GM18907 (cell line): ENCODE measurements at regions not wholly inside any gene's neighbourhood (a gene's known extent, or its start where the extent isn't known, plus 50 kb on each side); places are given as distances from the start of the nearest gene placed in this dataset.

Experiments used
- ATAC-seq: cut with Tn5 transposase; IDR thresholded peaks from one replicate; pipeline ENCODE4 v1.9.1; 2021; ENCODE audit warnings: mild to moderate bottlenecking, moderate library complexity; ENCODE audit not compliant: unreplicated experiment

DNA sequence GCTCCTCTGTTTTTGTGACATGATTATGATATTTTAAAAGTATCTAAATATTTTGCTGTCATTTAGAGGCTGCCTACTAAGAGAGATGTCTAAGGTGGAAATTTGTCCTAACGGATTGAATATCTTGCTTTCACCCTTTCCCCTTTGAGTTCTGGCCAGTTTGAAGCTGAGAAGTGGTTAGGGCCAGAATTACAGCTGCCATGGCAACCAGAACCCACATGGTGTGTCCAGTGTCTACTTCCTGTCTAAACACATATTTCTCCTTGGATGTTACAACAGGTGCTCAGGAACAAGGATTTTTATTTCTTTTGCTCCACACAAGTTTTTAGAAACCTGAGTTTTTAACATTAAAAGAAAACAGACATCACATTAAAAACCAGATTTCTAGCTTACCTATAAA is 335.1 kb upstream of the OR4E1 start:
- ATAC-seq = no peak

DNA sequence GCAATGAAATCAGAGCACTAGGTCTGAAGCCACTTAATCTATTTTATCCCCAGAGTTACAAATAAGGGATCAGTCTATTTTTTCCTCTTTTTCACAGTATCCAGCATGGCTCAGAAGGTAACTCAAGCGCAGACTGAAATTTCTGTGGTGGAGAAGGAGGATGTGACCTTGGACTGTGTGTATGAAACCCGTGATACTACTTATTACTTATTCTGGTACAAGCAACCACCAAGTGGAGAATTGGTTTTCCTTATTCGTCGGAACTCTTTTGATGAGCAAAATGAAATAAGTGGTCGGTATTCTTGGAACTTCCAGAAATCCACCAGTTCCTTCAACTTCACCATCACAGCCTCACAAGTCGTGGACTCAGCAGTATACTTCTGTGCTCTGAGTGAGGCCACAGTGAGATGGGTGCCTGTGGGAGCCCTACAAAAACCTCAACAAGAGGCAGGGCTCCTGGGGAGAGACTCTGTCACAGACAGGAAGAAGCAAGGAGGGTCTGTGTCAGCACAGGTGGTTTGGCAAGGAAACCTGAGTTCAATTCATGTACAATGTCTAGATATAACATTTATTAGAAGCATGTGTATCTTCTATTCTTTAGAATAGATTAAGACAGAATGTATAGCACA is 334.3 kb upstream of the OR4E1 start:
- ATAC-seq = no peak

DNA sequence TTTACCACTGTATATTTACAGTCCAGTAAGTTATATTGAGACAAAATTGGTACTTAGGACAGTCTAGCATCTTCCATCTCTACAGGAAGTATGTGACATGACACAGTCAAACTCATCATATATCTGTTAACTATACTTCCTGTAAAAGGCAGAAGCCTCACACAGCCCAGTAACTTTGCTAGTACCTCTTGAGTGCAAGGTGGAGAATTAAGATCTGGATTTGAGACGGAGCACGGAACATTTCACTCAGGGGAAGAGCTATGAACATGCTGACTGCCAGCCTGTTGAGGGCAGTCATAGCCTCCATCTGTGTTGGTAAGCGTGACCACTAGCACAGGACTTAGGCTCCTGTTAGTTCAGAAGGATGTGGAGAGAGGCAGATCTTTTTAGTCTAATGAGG is 333.7 kb upstream of the OR4E1 start:
- ATAC-seq = no peak

DNA sequence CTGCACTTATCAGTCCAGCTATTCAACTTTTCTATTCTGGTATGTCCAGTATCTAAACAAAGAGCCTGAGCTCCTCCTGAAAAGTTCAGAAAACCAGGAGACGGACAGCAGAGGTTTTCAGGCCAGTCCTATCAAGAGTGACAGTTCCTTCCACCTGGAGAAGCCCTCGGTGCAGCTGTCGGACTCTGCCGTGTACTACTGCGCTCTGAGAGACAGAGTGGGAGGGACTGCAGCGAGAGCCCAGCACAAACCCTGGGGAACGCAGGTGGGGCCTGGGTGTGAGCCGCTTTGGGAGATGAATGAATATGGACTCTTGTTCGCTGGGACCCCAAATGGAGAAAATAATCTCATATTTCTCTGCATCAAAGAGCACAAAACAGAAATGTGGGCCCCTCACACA is 329.8 kb upstream of the OR4E1 start:
- no peak for ATAC-seq

DNA sequence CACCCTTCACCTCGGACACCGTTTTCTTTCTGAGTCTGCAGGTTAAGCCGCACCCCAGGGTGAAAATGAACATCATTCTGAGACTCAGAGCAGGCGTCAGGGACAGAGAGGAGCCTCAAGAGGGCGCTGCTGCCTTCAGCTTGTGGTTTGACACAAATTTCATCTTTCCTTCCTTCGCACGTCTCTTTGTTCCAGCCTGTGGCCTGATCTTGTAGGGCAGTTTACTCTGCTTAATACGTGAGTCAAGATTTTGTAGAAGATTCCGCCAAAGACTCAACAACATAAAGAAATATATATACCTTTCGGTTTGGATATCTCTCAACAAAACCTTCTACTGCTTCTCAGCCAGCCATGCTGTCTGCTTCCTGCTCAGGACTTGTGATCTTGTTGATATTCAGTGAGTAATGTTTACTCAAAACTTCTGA is 329.3 kb upstream of the OR4E1 start:
- ATAC-seq = no peak

DNA sequence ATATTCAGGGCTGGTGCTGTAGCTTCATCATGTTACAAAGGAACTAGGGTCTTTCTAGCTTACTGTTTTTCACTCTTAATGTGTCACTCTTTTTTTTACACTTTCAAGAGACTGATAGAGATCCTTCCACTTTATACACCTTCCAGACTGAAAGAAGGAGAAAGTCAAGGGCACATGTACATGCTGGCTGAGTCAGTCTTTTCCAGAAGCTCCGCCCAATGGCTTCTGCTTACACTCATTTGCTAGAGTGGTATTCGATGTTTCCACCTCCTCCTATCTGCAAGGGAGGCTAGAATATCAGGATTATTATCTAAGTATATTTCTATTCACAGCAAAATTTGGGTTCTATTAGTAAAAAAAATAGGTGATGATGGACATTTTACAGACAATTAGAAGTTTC is 325.8 kb upstream of the OR4E1 start:
- no peak for ATAC-seq

DNA sequence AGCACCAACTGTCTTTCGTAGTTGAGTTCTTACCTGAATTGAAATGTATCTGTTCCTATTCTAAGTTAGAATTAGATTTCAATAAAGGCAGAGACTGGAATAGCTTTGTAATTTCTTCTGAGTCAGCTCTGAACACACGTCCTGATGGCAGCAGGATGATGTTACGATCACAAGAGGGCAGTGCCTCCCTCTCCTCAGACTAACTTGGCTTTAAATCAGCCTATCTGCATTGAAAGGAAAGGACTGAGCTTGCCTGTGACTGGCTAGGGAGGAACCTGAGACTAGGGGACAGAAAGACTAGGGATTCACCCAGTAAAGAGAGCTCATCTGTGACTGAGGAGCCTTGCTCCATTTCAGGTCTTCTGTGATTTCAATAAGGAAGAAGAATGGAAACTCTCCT is 323.7 kb upstream of the OR4E1 start:
- ATAC-seq = no peak

DNA sequence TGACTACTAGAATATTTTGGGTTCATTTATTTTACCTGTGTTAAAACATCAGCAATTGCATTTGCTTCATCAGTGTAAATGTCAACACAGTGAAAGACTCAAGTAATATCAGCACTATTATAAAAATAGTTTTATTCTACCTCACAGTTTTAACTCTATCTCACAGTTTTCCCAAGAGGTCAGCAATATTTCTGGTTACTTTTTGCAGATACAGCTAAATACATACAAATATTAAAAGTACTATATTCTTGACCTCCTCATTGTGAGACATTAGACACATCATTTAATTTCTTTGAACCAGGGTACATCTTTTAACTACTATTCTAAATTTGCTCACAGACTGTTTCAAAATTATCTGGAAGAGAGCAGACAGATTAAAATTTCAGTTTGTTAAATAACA is 321.7 kb upstream of the OR4E1 start:
- ATAC-seq = no peak

DNA sequence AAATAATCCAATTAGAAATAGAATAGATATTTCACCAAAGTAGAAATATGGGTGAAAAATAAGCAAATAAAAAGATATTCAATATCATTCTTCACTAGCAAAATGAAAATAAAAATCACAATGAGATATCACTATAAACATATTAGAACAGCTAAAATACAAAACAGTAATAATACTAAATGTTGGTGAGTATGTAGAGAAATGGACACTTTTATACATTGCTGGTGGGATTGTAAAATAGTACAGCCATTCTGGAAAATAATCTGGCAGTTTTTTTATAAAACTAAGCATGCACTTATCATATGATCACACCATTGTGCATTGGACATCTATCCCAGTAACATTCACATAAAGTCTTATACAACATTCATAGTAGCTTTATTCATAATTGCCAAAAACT is 320.2 kb upstream of the OR4E1 start:
- ATAC-seq = no peak

DNA sequence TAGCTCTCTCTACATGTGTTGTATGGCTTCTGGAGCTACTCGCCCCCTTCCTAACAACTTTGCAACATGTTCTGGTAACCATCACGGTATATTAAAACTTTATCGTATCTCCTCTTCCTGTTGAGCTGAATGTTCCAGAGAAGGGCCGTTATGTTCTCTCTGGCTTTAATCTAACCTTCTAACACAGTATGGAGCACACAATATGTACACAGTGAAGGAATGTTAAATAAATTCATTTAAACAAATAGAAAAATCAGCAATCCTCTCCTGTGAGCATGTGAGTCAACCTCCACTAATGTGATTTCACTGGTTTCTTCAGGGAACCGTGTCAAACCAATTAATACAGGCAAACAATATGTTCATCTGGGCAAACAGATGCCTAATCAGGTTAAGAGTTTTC is 319.5 kb upstream of the OR4E1 start:
- ATAC-seq = no peak

DNA sequence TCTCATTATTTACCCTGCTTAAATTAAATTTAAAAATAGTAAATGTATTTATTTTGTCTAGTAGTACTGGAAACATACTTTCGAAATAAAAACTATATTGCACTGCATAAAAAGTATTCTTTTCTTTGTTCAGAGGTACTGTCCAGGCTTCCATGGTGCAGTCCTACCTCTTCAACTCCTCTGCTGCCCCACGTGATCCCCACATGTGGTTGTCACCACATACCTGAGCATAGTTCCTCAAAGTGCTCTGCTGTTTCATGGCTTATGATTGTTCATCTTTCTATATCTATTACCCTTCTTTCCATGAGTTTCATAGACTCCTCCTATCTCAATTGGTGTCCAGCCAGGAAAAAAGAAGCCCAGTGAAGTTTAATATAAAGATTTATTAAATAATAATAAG is 317.5 kb upstream of the OR4E1 start:
- no peak for ATAC-seq

DNA sequence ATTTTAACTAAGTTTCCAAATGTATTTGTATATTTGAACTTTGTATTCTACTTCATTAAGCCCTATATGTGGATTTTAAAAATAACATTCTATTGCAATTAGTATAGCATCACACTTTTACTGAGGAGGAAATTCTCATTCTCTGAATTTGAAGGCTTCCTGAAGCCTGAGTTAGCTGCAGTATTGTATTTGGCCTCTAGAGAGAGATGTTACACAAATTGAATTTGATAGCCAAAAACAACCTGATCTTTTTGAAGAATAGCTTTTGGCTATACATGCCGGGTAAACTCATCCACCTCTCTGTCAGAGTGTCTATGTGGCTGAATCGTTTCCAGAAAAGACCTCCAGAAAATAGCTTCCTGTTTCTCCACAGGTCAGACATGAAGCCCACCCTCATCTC is 316.5 kb upstream of the OR4E1 start:
- ATAC-seq = no peak

DNA sequence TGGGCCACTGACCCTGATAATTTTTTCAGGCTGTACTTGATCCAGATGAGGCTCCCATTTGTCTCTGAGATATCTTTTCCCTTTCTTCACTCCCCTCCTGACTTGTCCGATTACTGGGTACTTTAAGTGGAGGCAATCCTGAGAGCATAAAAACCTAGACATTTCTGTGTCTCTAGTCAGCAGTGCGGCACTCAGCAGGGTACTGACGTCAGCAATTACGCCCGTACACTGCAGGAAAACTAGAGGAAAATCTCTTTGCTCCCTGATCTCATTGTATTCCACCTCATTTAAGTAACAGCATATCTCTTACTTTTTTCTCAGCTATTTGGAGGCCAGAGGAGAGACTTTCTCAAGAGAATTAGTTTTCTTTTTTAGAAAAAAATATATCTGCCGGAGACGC is 315.5 kb upstream of the OR4E1 start:
- no peak for ATAC-seq

DNA sequence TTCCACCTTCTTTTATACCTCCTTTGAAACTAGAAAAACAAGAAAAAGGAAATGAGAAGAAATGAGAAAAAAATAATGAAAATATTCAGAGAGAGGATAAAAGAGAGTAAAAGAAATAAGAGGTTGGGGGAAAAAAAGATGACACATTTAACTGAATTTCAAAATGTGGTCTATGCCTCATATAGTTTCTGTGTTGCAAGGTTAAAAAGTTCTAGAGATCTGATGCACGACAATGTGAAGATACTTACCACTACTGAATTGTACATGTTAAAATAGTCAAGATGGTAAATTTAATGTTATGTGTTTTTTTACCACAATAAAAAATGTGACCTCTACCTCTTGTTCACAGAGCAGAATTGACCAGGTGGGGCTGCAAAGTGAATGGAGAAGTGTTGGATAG is 314.8 kb upstream of the OR4E1 start:
- ATAC-seq = no peak

DNA sequence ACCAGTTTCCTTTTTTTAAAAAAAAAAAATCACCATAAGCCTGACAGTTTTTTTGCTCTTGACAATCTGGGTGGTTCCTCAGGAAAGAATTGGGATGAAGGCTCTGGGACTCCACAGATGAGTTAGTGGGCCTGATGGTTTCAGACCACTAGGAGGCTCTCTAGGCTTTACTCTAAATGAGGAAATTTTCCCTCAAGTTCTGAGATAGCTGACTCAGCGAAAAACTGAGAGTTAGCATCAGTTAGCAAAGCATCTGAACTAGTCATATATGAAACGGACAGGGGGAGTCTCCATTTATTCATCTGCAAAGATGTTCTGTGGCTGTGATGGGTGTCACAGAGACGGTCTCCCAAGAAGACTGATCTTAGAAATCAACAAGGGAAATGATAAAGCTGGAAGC is 314.3 kb upstream of the OR4E1 start:
- ATAC-seq = no peak

DNA sequence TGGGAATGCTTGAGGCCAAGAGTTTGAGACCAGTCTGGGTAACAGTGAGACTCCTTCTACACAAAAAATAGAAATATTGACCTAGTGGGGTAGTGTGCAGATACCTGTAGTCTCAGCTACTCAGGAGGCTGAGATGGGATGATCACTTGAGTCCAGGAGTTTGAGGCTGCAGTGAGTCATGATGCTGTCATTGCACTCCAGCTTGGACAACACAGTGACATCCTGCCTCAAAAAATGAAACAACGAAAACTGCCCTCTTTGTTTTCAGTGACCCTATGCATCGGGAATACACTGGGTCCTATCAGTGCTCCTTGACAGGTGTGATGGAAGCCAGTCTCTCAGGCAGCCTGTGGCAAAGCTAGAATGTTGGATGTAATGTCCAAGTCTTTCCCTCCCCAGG is 311.5 kb upstream of the OR4E1 start:
- no peak for ATAC-seq

DNA sequence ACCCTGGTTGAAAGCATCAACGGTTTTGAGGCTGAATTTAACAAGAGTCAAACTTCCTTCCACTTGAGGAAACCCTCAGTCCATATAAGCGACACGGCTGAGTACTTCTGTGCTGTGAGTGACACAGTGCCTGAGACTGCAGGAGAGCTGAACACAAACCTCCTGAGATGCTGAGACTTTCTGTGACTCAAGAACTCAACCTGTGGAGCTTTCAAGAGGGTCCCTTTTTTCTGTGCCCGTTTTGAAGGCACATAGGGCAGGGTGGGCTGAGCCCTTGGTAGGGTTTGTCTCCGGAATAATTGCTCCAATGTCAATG is 305.3 kb upstream of the OR4E1 start:
- no peak for ATAC-seq

DNA sequence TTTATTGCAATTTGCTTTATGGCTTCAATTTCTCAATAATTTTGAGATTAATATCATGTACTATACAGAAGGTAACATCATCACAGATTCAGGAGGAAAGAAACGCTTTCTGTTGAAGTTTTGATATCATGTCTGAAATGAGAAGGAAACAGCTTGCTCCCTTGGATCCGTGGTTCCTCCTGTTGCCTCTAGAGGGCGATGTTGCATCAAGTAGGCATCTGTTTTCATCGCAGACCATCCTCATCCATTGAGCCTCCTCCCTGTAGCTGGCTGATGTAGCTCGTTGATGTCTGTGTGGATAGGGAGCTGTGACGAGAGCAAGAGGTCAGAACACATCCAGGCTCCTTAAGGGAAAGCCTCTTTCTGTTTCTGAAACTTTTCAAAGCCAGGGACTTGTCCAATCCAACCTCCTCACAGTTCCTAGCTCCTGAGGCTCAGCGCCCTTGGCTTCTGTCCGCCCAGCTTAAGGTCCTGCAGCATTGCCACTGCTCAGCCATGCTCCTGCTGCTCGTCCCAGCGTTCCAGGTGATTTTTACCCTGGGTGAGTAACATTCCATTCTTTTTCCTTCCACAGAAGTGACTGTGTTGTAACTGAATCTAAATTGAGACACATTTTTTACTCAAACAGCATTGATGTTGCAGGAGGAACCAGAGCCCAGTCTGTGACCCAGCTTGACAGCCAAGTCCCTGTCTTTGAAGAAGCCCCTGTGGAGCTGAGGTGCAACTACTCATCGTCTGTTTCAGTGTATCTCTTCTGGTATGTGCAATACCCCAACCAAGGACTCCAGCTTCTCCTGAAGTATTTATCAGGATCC is 304.8 kb upstream of the OR4E1 start:
- ATAC-seq = peak; percentile 66

DNA sequence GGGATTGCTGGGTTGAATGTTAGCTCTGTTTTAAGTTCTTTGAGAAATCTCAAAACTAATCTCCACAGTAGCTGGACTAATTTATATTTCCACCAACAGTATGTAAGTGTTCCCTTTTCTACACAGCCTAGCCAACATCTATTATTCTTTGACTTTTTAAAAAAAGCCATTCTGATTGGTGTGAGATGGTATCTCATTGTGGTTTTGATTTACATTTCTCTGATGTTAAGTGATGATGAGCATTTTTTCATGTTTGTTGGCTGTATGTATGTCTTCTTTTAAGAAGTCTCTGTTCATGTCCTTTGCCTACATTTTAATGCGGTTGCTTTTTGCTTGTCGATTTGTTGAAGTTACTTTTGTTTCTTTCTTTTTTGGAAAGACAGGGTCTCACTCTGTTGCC is 301.1 kb upstream of the OR4E1 start:
- no peak for ATAC-seq

DNA sequence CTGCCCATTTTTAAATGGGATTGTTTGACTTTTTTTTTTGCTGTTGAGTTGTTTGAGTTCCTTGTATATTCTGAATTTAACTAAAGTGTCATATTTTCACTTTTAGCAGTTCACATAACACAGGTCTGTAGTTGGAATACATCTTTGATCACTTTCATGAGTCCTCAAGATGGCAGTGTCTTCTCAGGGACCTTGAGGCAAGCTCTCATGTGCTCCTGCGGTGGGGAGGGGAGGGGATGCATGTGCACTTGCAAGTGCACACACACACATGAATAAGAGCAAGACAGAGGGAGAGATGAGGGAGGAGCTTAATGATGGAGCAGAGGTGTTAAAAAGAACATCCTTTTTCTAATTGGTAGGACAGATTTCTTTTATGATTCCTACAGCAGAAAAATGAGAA is 291.4 kb upstream of the OR4E1 start:
- no peak for ATAC-seq

DNA sequence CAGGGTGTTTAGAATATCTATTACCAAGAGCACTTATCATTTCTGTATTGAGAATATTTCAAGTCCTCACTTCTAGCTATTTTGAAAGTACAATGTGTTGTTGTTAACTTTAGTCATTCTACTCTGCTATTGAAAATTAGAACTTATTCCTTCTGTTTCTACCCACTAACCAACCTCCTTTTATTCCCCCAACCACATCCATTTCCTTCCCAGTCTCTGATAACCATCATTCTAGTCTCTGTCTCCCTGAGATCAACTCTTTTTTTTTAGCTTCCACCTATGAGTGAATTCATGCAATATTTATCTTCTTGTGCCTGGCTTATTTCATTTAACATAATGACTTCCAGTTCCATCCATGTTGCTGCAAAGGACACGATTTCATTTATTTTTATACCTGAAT is 290.6 kb upstream of the OR4E1 start:
- ATAC-seq = no peak

DNA sequence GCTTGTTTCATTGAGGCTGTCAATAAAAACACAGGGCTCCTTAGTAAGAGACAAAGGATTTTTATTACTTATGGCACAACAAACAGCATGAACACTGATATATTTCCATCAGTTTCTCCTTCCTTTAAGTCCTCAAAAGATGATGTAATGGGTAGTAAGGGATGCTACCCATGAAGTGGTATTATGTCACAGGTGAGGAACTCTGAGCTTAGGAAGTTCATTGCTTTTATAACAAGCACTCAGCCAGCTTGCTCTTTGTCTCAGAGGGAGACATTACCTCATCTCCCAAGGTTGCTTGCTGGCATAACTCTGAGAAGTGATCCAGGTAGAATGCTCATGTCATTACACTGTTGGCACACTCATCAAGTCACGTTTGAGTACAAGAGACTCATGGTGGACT is 287.0 kb upstream of the OR4E1 start:
- no peak for ATAC-seq

DNA sequence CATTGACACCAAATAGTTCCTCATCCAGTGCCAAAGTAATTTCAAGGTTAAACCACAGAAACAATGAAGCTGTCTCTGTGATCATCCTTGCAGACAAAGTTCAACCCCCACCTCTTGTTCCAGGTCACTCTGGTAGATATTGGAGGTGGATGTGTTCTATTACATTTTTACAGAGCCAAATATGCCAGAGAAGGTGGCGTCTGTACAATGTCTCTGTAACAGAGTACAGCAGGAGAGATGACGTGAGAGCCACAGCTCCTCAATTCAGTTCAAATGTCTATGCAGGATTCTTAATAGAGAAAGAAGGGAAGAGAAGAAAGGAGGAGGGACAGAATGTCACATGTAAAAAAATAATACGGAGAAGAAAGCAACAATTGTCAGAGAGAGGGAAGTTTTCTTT is 268.3 kb upstream of the OR4E1 start:
- no peak for ATAC-seq
